A549 (cell line): ENCODE measurements at regions not wholly inside any gene's neighbourhood (a gene's known extent, or its start where the extent isn't known, plus 50 kb on each side); places are given as distances from the start of the nearest gene placed in this dataset.

Experiments used
- E2F6 ChIP-seq: IDR thresholded peaks from 2 replicates; pipeline ENCODE4 v1.6.1; 2012; ENCODE audit warnings: low read depth, borderline replicate concordance
- EP300 ChIP-seq, 2 experiments: fragments of >200 bp; sonication (Bioruptor Twin); formaldehyde crosslinking; IDR thresholded peaks; 2 replicates in 1 of 2; 3 replicates in 1 of 2; pipeline ENCODE4 v1.6.1; 2016 to 2017
- KDM5A ChIP-seq: fragments of 200-600 bp; sonication (generic); IDR thresholded peaks from 2 replicates; pipeline ENCODE4 v1.6.1; 2016; ENCODE audit warnings: antibody characterized with exemption, mild to moderate bottlenecking
- POLR2A ChIP-seq: IDR thresholded peaks from 2 replicates; pipeline ENCODE4 v1.6.1; 2012; ENCODE audit warnings: mild to moderate bottlenecking, low read length
- RFX5 ChIP-seq: fragments of 450-650 bp; IDR thresholded peaks from 2 replicates; pipeline ENCODE4 v1.7.1; 2014; ENCODE audit warnings: antibody characterized with exemption, mild to moderate bottlenecking, moderate library complexity
- SREBF2 ChIP-seq: fragments of 450-650 bp; IDR thresholded peaks from 2 replicates; pipeline ENCODE4 v1.6.1; 2014; ENCODE audit warnings: mild to moderate bottlenecking, moderate library complexity
- ZSCAN20 ChIP-seq: fragments of 250-450 bp; sonication (Bioruptor Pico); IDR thresholded peaks from 2 replicates; pipeline ENCODE4 v1.8.0; 2022; ENCODE audit warnings: mild to moderate bottlenecking, moderate library complexity
- TF ChIP-seq, protein P1 (sequence below): fragments of >200 bp; sonication (Bioruptor Twin); formaldehyde crosslinking; IDR thresholded peaks from 3 replicates; pipeline ENCODE4 v1.5.1; 2016

DNA sequence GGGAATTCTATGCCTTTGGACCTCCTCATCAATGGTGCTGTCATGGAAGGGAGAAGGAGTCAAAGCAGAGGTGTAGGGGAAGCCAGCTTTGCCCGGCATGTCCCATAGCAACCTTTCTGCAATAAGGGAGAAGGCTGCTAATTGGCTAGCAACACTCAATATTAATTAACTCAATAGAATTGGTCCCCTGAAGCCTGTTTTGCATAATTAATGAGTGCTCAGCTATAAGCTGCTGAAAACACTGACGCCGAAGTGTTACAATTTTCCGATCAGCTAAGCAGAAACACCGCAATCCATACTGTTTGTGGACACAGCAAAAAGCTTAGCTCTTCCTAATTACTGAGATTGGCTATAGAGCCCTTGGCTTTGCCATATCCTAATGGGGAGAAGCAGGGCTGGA is 245.0 kb downstream of the CSNK2A3 start:
- TF ChIP-seq ZSCAN20 (CRISPR knock-in tag) (no peak), E2F6 (no peak), EP300 (IDR thresholded peaks at IDR 0.05) (no peak), POLR2A (no peak), SREBF2 (no peak), RFX5 (no peak), KDM5A (no peak)
- TF ChIP-seq, protein P1, sequence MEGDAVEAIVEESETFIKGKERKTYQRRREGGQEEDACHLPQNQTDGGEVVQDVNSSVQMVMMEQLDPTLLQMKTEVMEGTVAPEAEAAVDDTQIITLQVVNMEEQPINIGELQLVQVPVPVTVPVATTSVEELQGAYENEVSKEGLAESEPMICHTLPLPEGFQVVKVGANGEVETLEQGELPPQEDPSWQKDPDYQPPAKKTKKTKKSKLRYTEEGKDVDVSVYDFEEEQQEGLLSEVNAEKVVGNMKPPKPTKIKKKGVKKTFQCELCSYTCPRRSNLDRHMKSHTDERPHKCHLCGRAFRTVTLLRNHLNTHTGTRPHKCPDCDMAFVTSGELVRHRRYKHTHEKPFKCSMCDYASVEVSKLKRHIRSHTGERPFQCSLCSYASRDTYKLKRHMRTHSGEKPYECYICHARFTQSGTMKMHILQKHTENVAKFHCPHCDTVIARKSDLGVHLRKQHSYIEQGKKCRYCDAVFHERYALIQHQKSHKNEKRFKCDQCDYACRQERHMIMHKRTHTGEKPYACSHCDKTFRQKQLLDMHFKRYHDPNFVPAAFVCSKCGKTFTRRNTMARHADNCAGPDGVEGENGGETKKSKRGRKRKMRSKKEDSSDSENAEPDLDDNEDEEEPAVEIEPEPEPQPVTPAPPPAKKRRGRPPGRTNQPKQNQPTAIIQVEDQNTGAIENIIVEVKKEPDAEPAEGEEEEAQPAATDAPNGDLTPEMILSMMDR, result no peak
